K562 (cell line): ENCODE measurements at regions not wholly inside any gene's neighbourhood (a gene's known extent, or its start where the extent isn't known, plus 50 kb on each side); places are given as distances from the start of the nearest gene placed in this dataset.

Experiments
- ATAC-seq: fragments of 200-7000 bp; cut with Tn5 transposase; 3 replicates; pipeline ENCODE4 v1.9.1; 2020; ENCODE audit warnings: moderate library complexity
- BruUV-seq: library from RNA; stranded (reverse); fragments of 400-500 nt; replicated peaks from 2 replicates; lab custom pipeline; 2021; lab: Mats Ljungman, UMichigan
- CTCF ChIA-PET: fragments of 300-600 bp; formaldehyde crosslinking; extraction: SDS; loops from one replicate; lab custom pipeline; 2021; ENCODE audit warnings: low intra/inter-chr PET ratio; lab: Yijun Ruan, JAX
- POLR2A ChIA-PET: fragments of 300-600, 350-650 bp; sonication (Branson Sonifier 250); formaldehyde crosslinking; extraction: SDS; loops from one replicate; lab custom pipeline; 2021; ENCODE audit warnings: antibody characterized with exemption, inconsistent platforms; lab: Yijun Ruan, JAX
- DNase-seq, 4 experiments: peaks; one replicate each; pipeline versions ENCODE4 v3.0.0 to v3.0.0-alpha.2; 2011 to 2018; ENCODE audit warnings: low spot score in 3 of 4, mixed read lengths in 3 of 4; ENCODE audit errors: extremely low read depth in 1 of 4
- FAIRE-seq: peaks from 2 replicates; lab custom pipeline; 2011; peaks lifted over from hg19 to GRCh38; lab: Jason Lieb, UNC
- H2AFZ ChIP-seq: 2 replicates; pipeline ENCODE4 v1.6.0; 2011; ENCODE audit warnings: low read depth, low read length, control low read depth, inconsistent platforms
- H3K27ac ChIP-seq: fragments of 200-600 bp; 3 replicates; pipeline ENCODE4 v1.8.0; 2011; ENCODE audit warnings: low read depth, mild to moderate bottlenecking, control low read depth, inconsistent platforms, low read length, moderate library complexity, mixed read lengths; ENCODE audit errors: extremely low read depth
- H3K27me3 ChIP-seq, 2 experiments: fragments of 300-600 bp in 1 of 2; 2 replicates in 1 of 2; 3 replicates in 1 of 2; pipeline versions ENCODE4 v1.6.0 to v1.8.0; 2011; ENCODE audit warnings: inconsistent platforms in 2 of 2, low read length in 2 of 2, mild to moderate bottlenecking in 1 of 2, mixed read lengths in 1 of 2, moderate library complexity in 1 of 2; ENCODE audit not compliant: control insufficient read depth in 2 of 2, insufficient read depth in 2 of 2
- H3K36me3 ChIP-seq: fragments of 300-600 bp; 3 replicates; pipeline ENCODE4 v1.8.0; 2011; ENCODE audit warnings: mild to moderate bottlenecking, low read length, inconsistent platforms; ENCODE audit not compliant: control insufficient read depth, insufficient read depth
- H3K4me1 ChIP-seq, 2 experiments: fragments of 200-600 bp in 1 of 2; replicated peaks in 1 of 2; 2 replicates in 1 of 2; 3 replicates in 1 of 2; pipeline versions ENCODE4 v1.5.1 to v1.8.0; 2011; ENCODE audit warnings: inconsistent platforms in 2 of 2, low read length in 2 of 2, mild to moderate bottlenecking in 1 of 2, mixed read lengths in 1 of 2, moderate library complexity in 1 of 2; ENCODE audit not compliant: control insufficient read depth in 2 of 2, insufficient read depth in 2 of 2
- H3K4me2 ChIP-seq: 2 replicates; pipeline ENCODE4 v1.6.1; 2011; ENCODE audit warnings: low read length, control low read depth, inconsistent platforms, mixed read lengths; ENCODE audit not compliant: insufficient read depth
- H3K4me3 ChIP-seq: fragments of 200-600 bp; sonication (generic), shearing (Covaris generic); 2 replicates; pipeline ENCODE4 v1.5.1; 2016; ENCODE audit warnings: control low read depth, inconsistent platforms
- H3K79me2 ChIP-seq: fragments of 200-600 bp; 3 replicates; pipeline ENCODE4 v1.8.0; 2011; ENCODE audit warnings: low read length, inconsistent platforms; ENCODE audit not compliant: control insufficient read depth, insufficient read depth
- H3K9ac ChIP-seq, 2 experiments: 2 replicates each; pipeline versions ENCODE4 v1.6.0 to v1.6.1; 2011; ENCODE audit warnings: low read depth in 2 of 2, low read length in 2 of 2, control low read depth in 1 of 2, inconsistent platforms in 1 of 2, mild to moderate bottlenecking in 1 of 2, mixed read lengths in 1 of 2; ENCODE audit not compliant: insufficient read depth in 1 of 2
- H3K9me1 ChIP-seq: one replicate; pipeline ENCODE4 v1.6.0; 2011; ENCODE audit warnings: inconsistent platforms, mild to moderate bottlenecking, low read length, moderate library complexity; ENCODE audit not compliant: control insufficient read depth, insufficient read depth
- H3K9me3 ChIP-seq: replicated peaks from 2 replicates; pipeline ENCODE4 v1.5.1; 2011; ENCODE audit warnings: low read depth, low read length, inconsistent platforms; ENCODE audit not compliant: control insufficient read depth, insufficient read depth
- H4K20me1 ChIP-seq: replicated peaks from 2 replicates; pipeline ENCODE4 v1.6.1; 2011; ENCODE audit warnings: low read length, inconsistent platforms, mixed read lengths; ENCODE audit not compliant: control insufficient read depth, insufficient read depth
- DNMT1 ChIP-seq: fragments of 450-650 bp; IDR thresholded peaks from 2 replicates; pipeline ENCODE4 v1.6.1; 2016; ENCODE audit warnings: antibody characterized with exemption, mild to moderate bottlenecking
- FOXJ2 ChIP-seq: fragments of 200-800 bp; sonication (Bioruptor generic); IDR thresholded peaks from 2 replicates; pipeline ENCODE4 v1.6.1; 2016; ENCODE audit warnings: missing genetic modification characterization, missing compliant biosample characterization
- HDAC6 ChIP-seq: IDR thresholded peaks from 2 replicates; pipeline ENCODE4 v1.6.1; 2012; ENCODE audit warnings: low read depth, mild to moderate bottlenecking, control low read depth, inconsistent platforms, low read length, moderate library complexity
- HOXB6 ChIP-seq: fragments of 250-450 bp; sonication (Bioruptor Pico); IDR thresholded peaks from 2 replicates; pipeline ENCODE4 v1.5.1; 2022; ENCODE audit warnings: mild to moderate bottlenecking, borderline replicate concordance
- SP1 ChIP-seq: sonication (generic); formaldehyde crosslinking; IDR thresholded peaks from 2 replicates; pipeline ENCODE4 v1.8.1; 2022; ENCODE audit warnings: mild to moderate bottlenecking, missing genetic modification reagents
- ZKSCAN1 ChIP-seq: fragments of 150-350 bp; IDR thresholded peaks from 2 replicates; pipeline ENCODE4 v1.6.1; 2016; ENCODE audit warnings: low read depth, low read length
- ZNF583 ChIP-seq: fragments of 250-450 bp; sonication (Bioruptor Pico); IDR thresholded peaks from 2 replicates; pipeline ENCODE4 v1.4.0; 2020
- in situ Hi-C: fragments of 300-500 bp; cut with MboI; formaldehyde crosslinking; loops from 4 replicates; pipeline ENCODE4 v1.15.0; 2018; ENCODE audit warnings: inconsistent platforms, mixed read lengths
- intact Hi-C: fragments of 100-400 bp; cut with micrococcal nuclease; formaldehyde crosslinking; loops from 2 replicates; pipeline ENCODE4 v1.14.2; 2022
- TF ChIP-seq, protein P1 (sequence below): fragments of 250-450 bp; sonication (Bioruptor Pico); IDR thresholded peaks from 2 replicates; pipeline ENCODE4 v1.8.0; 2022; ENCODE audit warnings: inconsistent platforms
- TF ChIP-seq, protein P2 (sequence below): fragments of 450-650 bp; IDR thresholded peaks from 2 replicates; pipeline ENCODE4 v1.6.1; 2017; ENCODE audit warnings: antibody characterized with exemption, mild to moderate bottlenecking

DNA sequence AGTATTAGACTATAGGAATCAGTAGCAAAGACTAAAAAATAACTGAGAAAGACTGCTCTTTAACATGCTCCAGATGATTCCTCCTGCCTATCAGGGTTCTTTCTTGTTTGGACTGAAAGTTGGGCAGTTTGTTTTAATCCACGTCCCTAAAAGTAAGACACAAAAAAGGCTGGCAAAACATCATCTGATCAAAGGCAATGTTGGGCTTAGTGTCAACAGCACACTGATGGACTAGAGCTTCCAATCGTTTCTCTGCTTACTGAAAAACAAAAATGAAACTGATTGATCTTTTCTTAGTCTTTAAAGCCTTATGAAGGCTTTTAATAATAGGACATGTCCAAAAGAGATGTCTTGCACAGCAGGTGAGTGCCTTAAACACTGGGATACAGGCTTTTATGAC, 1567.9 kb upstream of the PRR20A start (continued):
- no peak for TF ChIP-seq SP1 (CRISPR knock-in tag)
- TF ChIP-seq, protein P1, sequence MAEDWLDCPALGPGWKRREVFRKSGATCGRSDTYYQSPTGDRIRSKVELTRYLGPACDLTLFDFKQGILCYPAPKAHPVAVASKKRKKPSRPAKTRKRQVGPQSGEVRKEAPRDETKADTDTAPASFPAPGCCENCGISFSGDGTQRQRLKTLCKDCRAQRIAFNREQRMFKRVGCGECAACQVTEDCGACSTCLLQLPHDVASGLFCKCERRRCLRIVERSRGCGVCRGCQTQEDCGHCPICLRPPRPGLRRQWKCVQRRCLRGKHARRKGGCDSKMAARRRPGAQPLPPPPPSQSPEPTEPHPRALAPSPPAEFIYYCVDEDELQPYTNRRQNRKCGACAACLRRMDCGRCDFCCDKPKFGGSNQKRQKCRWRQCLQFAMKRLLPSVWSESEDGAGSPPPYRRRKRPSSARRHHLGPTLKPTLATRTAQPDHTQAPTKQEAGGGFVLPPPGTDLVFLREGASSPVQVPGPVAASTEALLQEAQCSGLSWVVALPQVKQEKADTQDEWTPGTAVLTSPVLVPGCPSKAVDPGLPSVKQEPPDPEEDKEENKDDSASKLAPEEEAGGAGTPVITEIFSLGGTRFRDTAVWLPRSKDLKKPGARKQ (CRISPR knock-in tag), result no peak
- TF ChIP-seq ZKSCAN1, result no peak

DNA sequence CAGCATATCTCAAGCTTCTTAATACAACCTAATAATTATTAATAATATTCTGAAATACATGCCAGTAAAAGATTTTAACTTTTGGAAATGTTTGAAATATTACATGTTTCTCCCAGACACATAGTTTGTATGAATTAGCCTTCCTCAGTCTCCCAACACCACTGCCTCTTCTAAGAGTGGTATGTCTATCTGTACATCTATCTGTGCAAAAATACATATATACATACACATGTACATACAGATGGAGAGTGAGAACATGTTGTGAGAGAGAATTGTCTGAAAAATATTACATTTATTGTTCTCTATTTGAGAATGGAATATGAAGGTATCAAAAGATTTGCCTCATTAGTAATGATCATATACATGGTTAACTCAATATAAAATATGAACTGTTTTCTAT, 1567.2 kb upstream of the PRR20A start:
- in situ Hi-C loops (no loop called here), intact Hi-C loops (no loop called here)
- FAIRE-seq, result no peak
- ChIA-PET POLR2A (no interaction called here), CTCF (no interaction called here)
- no TSS peak for BruUV-seq
- Histone ChIP-seq H3K4me1 (no peaks in the 10 kb centered on the region), H3K9me1 (no peaks in the 10 kb centered on the region), H3K9me3 (no peaks in the 10 kb centered on the region), H3K4me3 (no peak overlapping the region), H3K36me3 (no peaks in the 10 kb centered on the region), H3K27me3 (no peaks in the 10 kb centered on the region), H4K20me1 (no peaks in the 10 kb centered on the region), H2AFZ (no peak overlapping the region), H3K4me2 (no peak overlapping the region), H3K79me2 (no peaks in the 10 kb centered on the region), H3K27ac (no peak overlapping the region), H3K9ac (no peak overlapping the region)
- no peak for ATAC-seq
- no peak for TF ChIP-seq HOXB6
- no peak for TF ChIP-seq FOXJ2
- no peak for TF ChIP-seq DNMT1
- TF ChIP-seq HDAC6, result no peak
- TF ChIP-seq, protein P2, sequence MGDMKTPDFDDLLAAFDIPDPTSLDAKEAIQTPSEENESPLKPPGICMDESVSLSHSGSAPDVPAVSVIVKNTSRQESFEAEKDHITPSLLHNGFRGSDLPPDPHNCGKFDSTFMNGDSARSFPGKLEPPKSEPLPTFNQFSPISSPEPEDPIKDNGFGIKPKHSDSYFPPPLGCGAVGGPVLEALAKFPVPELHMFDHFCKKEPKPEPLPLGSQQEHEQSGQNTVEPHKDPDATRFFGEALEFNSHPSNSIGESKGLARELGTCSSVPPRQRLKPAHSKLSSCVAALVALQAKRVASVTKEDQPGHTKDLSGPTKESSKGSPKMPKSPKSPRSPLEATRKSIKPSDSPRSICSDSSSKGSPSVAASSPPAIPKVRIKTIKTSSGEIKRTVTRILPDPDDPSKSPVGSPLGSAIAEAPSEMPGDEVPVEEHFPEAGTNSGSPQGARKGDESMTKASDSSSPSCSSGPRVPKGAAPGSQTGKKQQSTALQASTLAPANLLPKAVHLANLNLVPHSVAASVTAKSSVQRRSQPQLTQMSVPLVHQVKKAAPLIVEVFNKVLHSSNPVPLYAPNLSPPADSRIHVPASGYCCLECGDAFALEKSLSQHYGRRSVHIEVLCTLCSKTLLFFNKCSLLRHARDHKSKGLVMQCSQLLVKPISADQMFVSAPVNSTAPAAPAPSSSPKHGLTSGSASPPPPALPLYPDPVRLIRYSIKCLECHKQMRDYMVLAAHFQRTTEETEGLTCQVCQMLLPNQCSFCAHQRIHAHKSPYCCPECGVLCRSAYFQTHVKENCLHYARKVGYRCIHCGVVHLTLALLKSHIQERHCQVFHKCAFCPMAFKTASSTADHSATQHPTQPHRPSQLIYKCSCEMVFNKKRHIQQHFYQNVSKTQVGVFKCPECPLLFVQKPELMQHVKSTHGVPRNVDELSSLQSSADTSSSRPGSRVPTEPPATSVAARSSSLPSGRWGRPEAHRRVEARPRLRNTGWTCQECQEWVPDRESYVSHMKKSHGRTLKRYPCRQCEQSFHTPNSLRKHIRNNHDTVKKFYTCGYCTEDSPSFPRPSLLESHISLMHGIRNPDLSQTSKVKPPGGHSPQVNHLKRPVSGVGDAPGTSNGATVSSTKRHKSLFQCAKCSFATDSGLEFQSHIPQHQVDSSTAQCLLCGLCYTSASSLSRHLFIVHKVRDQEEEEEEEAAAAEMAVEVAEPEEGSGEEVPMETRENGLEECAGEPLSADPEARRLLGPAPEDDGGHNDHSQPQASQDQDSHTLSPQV, result no peak
- TF ChIP-seq ZNF583 (CRISPR knock-in tag), result no peak
- no peak for DNase-seq
